ENCODE measurements at regions not wholly inside any gene's neighbourhood (a gene's known extent, or its start where the extent isn't known, plus 50 kb on each side); places are given as distances from the start of the nearest gene placed in this dataset.

- Histone ChIP-seq H3K9me1 (ENCODE audit: insufficient read depth, low read length) (no peaks in the 10 kb centered on the region), H3K56ac (ENCODE audit: extremely low read depth, insufficient read depth, low read length) (no peak overlapping the region), H2BK120ac (ENCODE audit: low read depth, low read length) (no peak overlapping the region), H3K4me2 (ENCODE audit: low read depth, low read length) (no peak overlapping the region), H3K14ac (replicated peaks; ENCODE audit: low read depth, low read length) (no peak overlapping the region), H3K4me1 (ENCODE audit: control insufficient read depth, insufficient read depth, low read length) (no peaks in the 10 kb centered on the region), H4K20me1 (ENCODE audit: insufficient read depth, low read length) (no peaks in the 10 kb centered on the region), H3K36me3 (ENCODE audit: control insufficient read depth, insufficient read depth, low read length) (no peaks in the 10 kb centered on the region), H3K23ac (ENCODE audit: low read depth, low read length) (no peak overlapping the region), H3K4me3 (ENCODE audit: insufficient read depth, low read depth, low read length) (no peak overlapping the region), H3K79me1 (ENCODE audit: low read depth in 1 of 2, low read length in 2 of 2) (no peaks in the 10 kb centered on the region), H3K9ac (ENCODE audit: low read depth, low read length) (no peak overlapping the region), H4K8ac (ENCODE audit: low read depth in 2 of 2, low read length in 2 of 2) (no peak overlapping the region), H2AFZ (replicated peaks; ENCODE audit: low read length, poor library complexity) (no peak overlapping the region), H3K9me3 (ENCODE audit: control insufficient read depth, insufficient read depth, low read length) (no peaks in the 10 kb centered on the region), H4K91ac (ENCODE audit: insufficient read depth, low read depth, low read length) (no peak overlapping the region), H2BK5ac (ENCODE audit: low read depth, low read length, poor library complexity, severe bottlenecking) (no peak overlapping the region), H3K4ac (ENCODE audit: low read depth, low read length) (no peak overlapping the region), H2AK9ac (replicated peaks; ENCODE audit: low read depth, low read length, poor library complexity) (no peak overlapping the region), H3K18ac (ENCODE audit: low read depth, low read length) (no peak overlapping the region), H3K27me3 (ENCODE audit: control insufficient read depth, insufficient read depth, low read length) (peaks cover 8% of the 10 kb centered on the region), H2BK15ac (ENCODE audit: low read depth, low read length) (no peak overlapping the region), H3K27ac (ENCODE audit: insufficient read depth, low read length) (no peak overlapping the region), H4K5ac (ENCODE audit: low read depth, low read length) (no peak overlapping the region), H2BK20ac (ENCODE audit: low read depth, low read length) (no peak overlapping the region), H2AK5ac (ENCODE audit: low read depth, low read length) (no peak overlapping the region)
- no peak for ATAC-seq (ENCODE audit: low read depth)
- intact Hi-C loops (cut with micrococcal nuclease) (no loop called here), in situ Hi-C loops (cut with MboI; ENCODE audit: low sequenced_read_pairs) (no loop called here), dilution Hi-C loops (cut with HindIII; ENCODE audit: low sequenced_read_pairs, unreplicated experiment) (no loop called here)
- ChIA-PET POLR2A (ENCODE audit: unreplicated experiment) (no interaction called here), CTCF (no interaction called here)
- DNase-seq = no peak
- no peak for TF ChIP-seq USF2 (IDR thresholded peaks at IDR 0.05; ENCODE audit: low read depth, low read length)
- TF ChIP-seq FOS (IDR thresholded peaks at IDR 0.05; ENCODE audit: low read depth, low read length) = no peak
- no peak for TF ChIP-seq CHD1 (IDR thresholded peaks at IDR 0.05; ENCODE audit: low read depth, low read length)
- no peak for TF ChIP-seq CTCF (conservative IDR thresholded peaks at IDR 0.05; ENCODE audit: low read depth, low read length)
- TF ChIP-seq MXI1 (IDR thresholded peaks at IDR 0.05; ENCODE audit: borderline replicate concordance, low read depth, low read length) = no peak
- no peak for TF ChIP-seq RAD21 (IDR thresholded peaks at IDR 0.05; ENCODE audit: low read length)
- no peak for TF ChIP-seq SMC3 (IDR thresholded peaks at IDR 0.05; ENCODE audit: low read depth, low read length)
- TF ChIP-seq MAFK (IDR thresholded peaks at IDR 0.05; ENCODE audit: low read depth, low read length) = no peak
- TF ChIP-seq MAZ (IDR thresholded peaks at IDR 0.05; ENCODE audit: borderline replicate concordance, low read depth, low read length) = no peak
- no peak for TF ChIP-seq ELK1 (IDR thresholded peaks at IDR 0.05; ENCODE audit: borderline replicate concordance, low read depth, low read length)
- TF ChIP-seq RFX5 (IDR thresholded peaks at IDR 0.05; ENCODE audit: low read depth, low read length) = no peak
- no peak for TF ChIP-seq POLR2A (IDR thresholded peaks at IDR 0.05; ENCODE audit: low read depth, low read length)
- no peak for TF ChIP-seq BHLHE40 (IDR thresholded peaks at IDR 0.05; ENCODE audit: low read depth, low read length)
- TF ChIP-seq CEBPB (IDR thresholded peaks at IDR 0.05; ENCODE audit: low read depth, low read length) = no peak
- TF ChIP-seq RCOR1 (IDR thresholded peaks at IDR 0.05; ENCODE audit: insufficient replicate concordance, low read length) = no peak
- TF ChIP-seq NFE2L2 (IDR thresholded peaks at IDR 0.05; ENCODE audit: low read depth, low read length) = no peak
- no TSS peak for BruUV-seq (replicated peaks)
- no CpG with 5 or more reads among the region's 2 CpGs for WGBS, 2 experiments (ENCODE audit: extremely low coverage in 2 of 2, insufficient read length in 1 of 2)
Measured at GRCh38 chr13:50706505-50706904, 137.0 kb downstream of the DLEU7 start.
